ENCODE measurements at regions not wholly inside any gene's neighbourhood (a gene's known extent, or its start where the extent isn't known, plus 50 kb on each side); places are given as distances from the start of the nearest gene placed in this dataset.

GRCh38 chr9:134487066-134487710 lies 154.4 kb upstream of the COL5A1 start:
- ChIA-PET POLR2A (no interaction called here), CTCF (no interaction called here)
- DNase-seq (ENCODE audit: extremely low spot score), result no peak

DNA sequence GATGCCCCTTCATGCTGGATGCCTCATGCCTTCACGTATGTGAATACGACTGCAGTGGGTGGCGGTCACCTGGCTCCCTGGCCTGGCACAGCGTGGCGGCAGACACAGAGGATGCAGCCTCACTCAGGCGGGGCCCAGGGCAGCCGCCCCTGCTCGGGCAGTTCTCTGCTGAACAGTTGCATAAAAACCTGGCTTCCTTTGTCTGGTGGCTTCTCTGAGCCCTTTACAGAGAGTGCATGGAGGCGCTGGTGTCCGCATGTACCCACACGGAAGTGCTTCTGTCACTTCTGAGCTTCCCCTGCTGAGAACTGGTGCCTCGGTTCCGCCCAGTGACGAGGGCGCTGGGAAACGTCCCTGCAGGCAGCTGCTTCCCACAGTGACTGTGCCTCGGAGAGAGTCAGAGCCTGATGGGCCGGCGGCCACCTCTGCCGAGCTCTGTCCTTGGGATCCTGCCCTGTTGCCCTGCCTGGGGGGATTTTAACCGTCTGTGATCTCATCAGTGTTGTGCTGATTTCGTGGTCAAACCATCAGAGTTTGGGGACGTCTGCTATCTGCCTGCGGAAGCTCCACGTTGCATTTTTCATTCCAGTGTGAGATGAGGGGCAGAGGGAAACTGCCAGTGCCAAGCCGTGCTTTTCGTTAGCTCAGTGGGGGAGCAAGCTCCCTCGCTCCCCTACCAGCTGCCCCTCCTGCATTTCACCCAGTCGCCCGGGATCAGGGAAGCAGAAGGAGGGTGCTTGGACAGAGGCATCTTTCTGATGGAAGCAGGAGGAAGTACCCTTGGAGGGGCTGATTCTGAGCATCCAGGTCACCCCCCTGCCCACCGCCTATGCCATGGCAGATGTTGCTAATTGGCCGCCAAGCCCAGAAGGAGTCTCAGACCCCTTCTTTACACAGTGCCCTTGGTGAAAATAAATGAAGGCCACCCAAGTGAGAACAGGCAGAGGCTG lies 153.0 kb upstream of the COL5A1 start:
- TF ChIP-seq TARDBP (IDR thresholded peaks at IDR 0.05) (no peak), HDGF (IDR thresholded peaks at IDR 0.05; ENCODE audit: borderline replicate concordance) (no peak), SUZ12 (IDR thresholded peaks at IDR 0.05) (no peak), FOXA1 (IDR thresholded peaks at IDR 0.05) (no peak), LEF1 (IDR thresholded peaks at IDR 0.05; ENCODE audit: borderline replicate concordance) (no peak), BHLHE40 (IDR thresholded peaks at IDR 0.05; ENCODE audit: borderline replicate concordance) (no peak), FOXM1 (IDR thresholded peaks at IDR 0.05; ENCODE audit: borderline replicate concordance) (no peak), L3MBTL2 (conservative IDR thresholded peaks at IDR 0.05) (no peak), SP1 (IDR thresholded peaks at IDR 0.05) (no peak), CTBP1 (IDR thresholded peaks at IDR 0.05; ENCODE audit: borderline replicate concordance) (no peak), FOXK2 (IDR thresholded peaks at IDR 0.05) (no peak)
- TF ChIP-seq, protein P1, sequence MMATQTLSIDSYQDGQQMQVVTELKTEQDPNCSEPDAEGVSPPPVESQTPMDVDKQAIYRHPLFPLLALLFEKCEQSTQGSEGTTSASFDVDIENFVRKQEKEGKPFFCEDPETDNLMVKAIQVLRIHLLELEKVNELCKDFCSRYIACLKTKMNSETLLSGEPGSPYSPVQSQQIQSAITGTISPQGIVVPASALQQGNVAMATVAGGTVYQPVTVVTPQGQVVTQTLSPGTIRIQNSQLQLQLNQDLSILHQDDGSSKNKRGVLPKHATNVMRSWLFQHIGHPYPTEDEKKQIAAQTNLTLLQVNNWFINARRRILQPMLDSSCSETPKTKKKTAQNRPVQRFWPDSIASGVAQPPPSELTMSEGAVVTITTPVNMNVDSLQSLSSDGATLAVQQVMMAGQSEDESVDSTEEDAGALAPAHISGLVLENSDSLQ (IDR thresholded peaks at IDR 0.05), result no peak
- POLR2A ChIA-PET, result no interaction called here
- DNase-seq (ENCODE audit: extremely low spot score), result no peak
- CTCF ChIA-PET, result no interaction called here

More at GRCh38 chr9:134487066-134487710, 154.4 kb upstream of the COL5A1 start:
- no peak for TF ChIP-seq HDGF (IDR thresholded peaks at IDR 0.05; ENCODE audit: borderline replicate concordance)
- TF ChIP-seq, protein P1 (IDR thresholded peaks at IDR 0.05), result no peak
- no peak for TF ChIP-seq SP1 (IDR thresholded peaks at IDR 0.05)
- no peak for TF ChIP-seq LEF1 (IDR thresholded peaks at IDR 0.05; ENCODE audit: borderline replicate concordance)
- TF ChIP-seq NFRKB (IDR thresholded peaks at IDR 0.05), result no peak
- TF ChIP-seq CTBP1 (IDR thresholded peaks at IDR 0.05; ENCODE audit: borderline replicate concordance), result no peak
- no peak for TF ChIP-seq FOXA1 (IDR thresholded peaks at IDR 0.05)
- no peak for TF ChIP-seq FOXM1 (IDR thresholded peaks at IDR 0.05; ENCODE audit: borderline replicate concordance)
- no peak for TF ChIP-seq SUZ12 (IDR thresholded peaks at IDR 0.05)
- TF ChIP-seq ELF4 (IDR thresholded peaks at IDR 0.05), result no peak
- no peak for TF ChIP-seq BHLHE40 (IDR thresholded peaks at IDR 0.05; ENCODE audit: borderline replicate concordance)
- no peak for TF ChIP-seq ARNT (IDR thresholded peaks at IDR 0.05)
- no peak for TF ChIP-seq TARDBP (IDR thresholded peaks at IDR 0.05)
- TF ChIP-seq L3MBTL2 (conservative IDR thresholded peaks at IDR 0.05), result no peak
- no peak for TF ChIP-seq FOXK2 (IDR thresholded peaks at IDR 0.05)

DNA sequence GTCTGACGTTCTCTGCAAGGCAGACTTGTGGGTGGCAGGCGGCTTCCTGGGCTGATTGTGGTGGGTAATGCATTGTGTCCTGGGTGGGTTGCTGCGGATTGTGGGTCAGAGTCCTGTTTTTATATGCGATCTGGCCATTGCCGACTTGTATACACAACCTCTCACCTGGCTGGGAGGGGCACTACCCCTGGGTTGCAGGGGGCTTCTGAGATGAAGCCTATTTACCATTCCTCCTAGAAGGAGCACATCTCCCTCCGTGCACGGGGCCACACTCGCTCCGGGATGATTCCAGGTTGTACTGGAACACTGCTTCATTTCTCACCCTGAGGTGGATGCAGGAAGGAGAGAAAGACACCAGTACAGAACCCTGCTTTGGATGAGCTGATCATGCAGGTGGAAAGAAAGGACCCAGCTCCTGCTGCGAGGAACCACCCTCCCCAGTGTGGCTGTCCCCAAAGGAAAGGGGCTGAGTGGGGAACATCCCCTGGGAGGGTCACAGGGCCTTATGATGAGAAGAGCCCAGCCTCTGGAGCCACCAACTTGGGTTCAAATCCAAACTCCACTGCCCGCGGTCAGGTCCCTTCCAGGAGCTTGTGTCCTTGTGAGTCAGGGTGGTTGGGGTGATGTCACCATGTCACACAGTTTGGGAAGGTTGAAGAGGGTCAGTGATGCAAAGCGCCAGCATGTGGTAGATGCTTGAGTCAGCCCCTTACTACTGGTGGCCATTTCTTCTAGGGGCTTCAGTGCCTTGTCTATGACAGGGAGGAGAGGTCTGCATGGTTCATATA lies 151.8 kb upstream of the COL5A1 start:
- DNase-seq (ENCODE audit: extremely low spot score), result no peak
- TF ChIP-seq ARNT (IDR thresholded peaks at IDR 0.05) (no peak), CTBP1 (IDR thresholded peaks at IDR 0.05; ENCODE audit: borderline replicate concordance) (no peak), FOXA1 (IDR thresholded peaks at IDR 0.05) (no peak), FOXK2 (IDR thresholded peaks at IDR 0.05) (no peak), SP1 (IDR thresholded peaks at IDR 0.05) (no peak)
- POLR2A ChIA-PET, result no interaction called here
- CTCF ChIA-PET, result no interaction called here

- CTCF ChIA-PET, result no interaction called here
- no peak for DNase-seq (ENCODE audit: extremely low spot score)
- POLR2A ChIA-PET, result no interaction called here
- TF ChIP-seq, protein P1 (IDR thresholded peaks at IDR 0.05), result no peak
- no peak for TF ChIP-seq SP1 (IDR thresholded peaks at IDR 0.05)
- TF ChIP-seq CTBP1 (IDR thresholded peaks at IDR 0.05; ENCODE audit: borderline replicate concordance), result no peak
- TF ChIP-seq NFRKB (IDR thresholded peaks at IDR 0.05), result no peak
- no peak for TF ChIP-seq TARDBP (IDR thresholded peaks at IDR 0.05)
- TF ChIP-seq FOXK2 (IDR thresholded peaks at IDR 0.05), result no peak
- no peak for TF ChIP-seq ELF4 (IDR thresholded peaks at IDR 0.05)
- no peak for TF ChIP-seq SUZ12 (IDR thresholded peaks at IDR 0.05)
- no peak for TF ChIP-seq ZNF384 (IDR thresholded peaks at IDR 0.05)
- no peak for TF ChIP-seq BHLHE40 (IDR thresholded peaks at IDR 0.05; ENCODE audit: borderline replicate concordance)
- TF ChIP-seq FOXA1 (IDR thresholded peaks at IDR 0.05), result no peak
- no peak for TF ChIP-seq HDGF (IDR thresholded peaks at IDR 0.05; ENCODE audit: borderline replicate concordance)
- TF ChIP-seq L3MBTL2 (conservative IDR thresholded peaks at IDR 0.05), result no peak
- no peak for TF ChIP-seq ARNT (IDR thresholded peaks at IDR 0.05)
- TF ChIP-seq FOXM1 (IDR thresholded peaks at IDR 0.05; ENCODE audit: borderline replicate concordance), result no peak
Observed at GRCh38 chr9:134490446-134490845, 151.2 kb upstream of the COL5A1 start.

- DNase-seq (ENCODE audit: extremely low spot score), result no peak
- TF ChIP-seq BHLHE40 (IDR thresholded peaks at IDR 0.05; ENCODE audit: borderline replicate concordance) (no peak), FOXA1 (IDR thresholded peaks at IDR 0.05) (no peak), FOXK2 (IDR thresholded peaks at IDR 0.05) (no peak)
- TF ChIP-seq, protein P1 (IDR thresholded peaks at IDR 0.05), result no peak
- ChIA-PET POLR2A (no interaction called here), CTCF (no interaction called here)
Observed at GRCh38 chr9:134491196-134491835, 150.3 kb upstream of the COL5A1 start.
